A673 (cell line): ENCODE measurements at regions not wholly inside any gene's neighbourhood (a gene's known extent, or its start where the extent isn't known, plus 50 kb on each side); places are given as distances from the start of the nearest gene placed in this dataset.

Experiments
- BruUV-seq: library from RNA; stranded (reverse); fragments of 400-500 nt; replicated peaks from 2 replicates; lab custom pipeline; 2021; lab: Mats Ljungman, UMichigan
- CTCF ChIA-PET: fragments of 300-600 bp; sonication (Branson Sonifier 250); formaldehyde crosslinking; loops from one replicate; lab custom pipeline; 2022; ENCODE audit warnings: antibody characterized with exemption; lab: Charles Lee
- POLR2A ChIA-PET: fragments of 300-600 bp; sonication (Branson Sonifier 250); formaldehyde crosslinking; loops from one replicate; lab custom pipeline; 2022; ENCODE audit warnings: antibody characterized with exemption; ENCODE audit not compliant: low non-redundant PET; lab: Charles Lee
- DNase-seq: peaks from one replicate; pipeline ENCODE4 v3.0.0-alpha.2; 2015; ENCODE audit warnings: low spot score
- H3K27ac ChIP-seq: fragments of 200-600 bp; sonication (generic); 2 replicates; pipeline ENCODE4 v1.5.1; 2016; ENCODE audit warnings: mixed run types, low read depth, mild to moderate bottlenecking, mixed read lengths, antibody characterized with exemption, low read length; ENCODE audit not compliant: poor library complexity, severe bottlenecking
- H3K27me3 ChIP-seq: fragments of 200-600 bp; sonication (generic); replicated peaks from 2 replicates; pipeline ENCODE4 v1.6.1; 2017; ENCODE audit warnings: mixed run types, low read depth, mild to moderate bottlenecking, mixed read lengths, antibody characterized with exemption, low read length; ENCODE audit not compliant: insufficient read depth, poor library complexity
- H3K36me3 ChIP-seq: fragments of 200-600 bp; sonication (generic); 2 replicates; pipeline ENCODE4 v1.6.1; 2016; ENCODE audit warnings: mixed run types, mild to moderate bottlenecking, mixed read lengths, antibody characterized with exemption, low read length; ENCODE audit not compliant: insufficient read depth, poor library complexity, severe bottlenecking
- H3K4me1 ChIP-seq: fragments of 200-600 bp; sonication (generic); 2 replicates; pipeline ENCODE4 v1.6.1; 2017; ENCODE audit warnings: mixed run types, mild to moderate bottlenecking, mixed read lengths, antibody characterized with exemption, low read length; ENCODE audit not compliant: insufficient read depth, poor library complexity, severe bottlenecking
- H3K4me3 ChIP-seq: fragments of 200-600 bp; sonication (generic); 2 replicates; pipeline ENCODE4 v1.5.1; 2016; ENCODE audit warnings: low read depth, mixed run types, mild to moderate bottlenecking, mixed read lengths, low read length; ENCODE audit not compliant: poor library complexity, severe bottlenecking
- H3K9me3 ChIP-seq: fragments of 200-600 bp; sonication (generic); 2 replicates; pipeline ENCODE4 v1.6.1; 2016; ENCODE audit warnings: mixed run types, low read depth, mild to moderate bottlenecking, mixed read lengths, antibody characterized with exemption, low read length; ENCODE audit not compliant: poor library complexity, severe bottlenecking
- EZH2 ChIP-seq: fragments of 200-600 bp; sonication (generic); IDR thresholded peaks from 2 replicates; pipeline ENCODE4 v1.6.1; 2017; ENCODE audit warnings: borderline replicate concordance, low read depth, mild to moderate bottlenecking, mixed read lengths, antibody characterized with exemption, low read length; ENCODE audit not compliant: poor library complexity, severe bottlenecking
- intact Hi-C: fragments of 100-400 bp; cut with micrococcal nuclease; formaldehyde crosslinking; loops from one replicate; pipeline ENCODE4 v1.10.0; 2022; ENCODE audit not compliant: unreplicated experiment
- TF ChIP-seq, protein P1 (sequence below): fragments of 300-800, 200-600 bp; sonication (generic); conservative IDR thresholded peaks from 2 replicates; pipeline ENCODE4 v1.5.1; 2017; ENCODE audit warnings: low read depth, mild to moderate bottlenecking, antibody characterized with exemption, low read length, moderate library complexity, mixed read lengths

DNA sequence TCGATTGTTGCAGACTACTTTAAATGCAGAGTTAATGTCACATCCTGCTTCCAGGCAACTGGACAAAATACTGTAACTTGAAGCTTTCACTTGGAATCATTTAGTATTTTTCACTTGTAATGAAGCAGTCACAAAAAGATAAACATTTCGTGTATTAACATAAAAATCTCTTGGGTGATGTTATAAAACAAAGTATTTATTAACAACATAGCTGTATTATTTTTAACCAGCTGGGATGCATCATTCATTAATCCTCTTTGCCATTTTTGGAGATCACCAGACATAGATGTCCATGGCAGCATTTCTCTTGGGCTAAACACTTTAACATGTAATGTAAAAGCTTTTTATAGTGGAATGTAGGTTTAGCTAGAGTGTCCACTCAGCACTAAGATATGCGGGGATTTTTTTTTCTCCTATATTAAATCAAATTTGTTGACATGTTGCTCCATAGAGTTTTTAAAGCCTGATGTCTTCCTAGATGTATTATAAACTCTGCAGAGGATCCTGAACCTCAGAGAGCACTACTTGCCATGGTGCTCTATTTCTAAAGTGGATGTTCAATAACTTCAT lies 193.7 kb upstream of the SPANXN4 start:
- no peak for DNase-seq
- TF ChIP-seq EZH2 = no peak
- TF ChIP-seq, protein P1, sequence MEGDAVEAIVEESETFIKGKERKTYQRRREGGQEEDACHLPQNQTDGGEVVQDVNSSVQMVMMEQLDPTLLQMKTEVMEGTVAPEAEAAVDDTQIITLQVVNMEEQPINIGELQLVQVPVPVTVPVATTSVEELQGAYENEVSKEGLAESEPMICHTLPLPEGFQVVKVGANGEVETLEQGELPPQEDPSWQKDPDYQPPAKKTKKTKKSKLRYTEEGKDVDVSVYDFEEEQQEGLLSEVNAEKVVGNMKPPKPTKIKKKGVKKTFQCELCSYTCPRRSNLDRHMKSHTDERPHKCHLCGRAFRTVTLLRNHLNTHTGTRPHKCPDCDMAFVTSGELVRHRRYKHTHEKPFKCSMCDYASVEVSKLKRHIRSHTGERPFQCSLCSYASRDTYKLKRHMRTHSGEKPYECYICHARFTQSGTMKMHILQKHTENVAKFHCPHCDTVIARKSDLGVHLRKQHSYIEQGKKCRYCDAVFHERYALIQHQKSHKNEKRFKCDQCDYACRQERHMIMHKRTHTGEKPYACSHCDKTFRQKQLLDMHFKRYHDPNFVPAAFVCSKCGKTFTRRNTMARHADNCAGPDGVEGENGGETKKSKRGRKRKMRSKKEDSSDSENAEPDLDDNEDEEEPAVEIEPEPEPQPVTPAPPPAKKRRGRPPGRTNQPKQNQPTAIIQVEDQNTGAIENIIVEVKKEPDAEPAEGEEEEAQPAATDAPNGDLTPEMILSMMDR = no peak
- Histone ChIP-seq H3K9me3 (peaks cover 3% of the 10 kb centered on the region), H3K27ac (no peak overlapping the region), H3K27me3 (no peaks in the 10 kb centered on the region), H3K4me1 (no peaks in the 10 kb centered on the region), H3K36me3 (no peaks in the 10 kb centered on the region), H3K4me3 (no peak overlapping the region)
- ChIA-PET CTCF (no interaction called here), POLR2A (no interaction called here)
- intact Hi-C loops = no loop called here
- no TSS peak for BruUV-seq

DNA sequence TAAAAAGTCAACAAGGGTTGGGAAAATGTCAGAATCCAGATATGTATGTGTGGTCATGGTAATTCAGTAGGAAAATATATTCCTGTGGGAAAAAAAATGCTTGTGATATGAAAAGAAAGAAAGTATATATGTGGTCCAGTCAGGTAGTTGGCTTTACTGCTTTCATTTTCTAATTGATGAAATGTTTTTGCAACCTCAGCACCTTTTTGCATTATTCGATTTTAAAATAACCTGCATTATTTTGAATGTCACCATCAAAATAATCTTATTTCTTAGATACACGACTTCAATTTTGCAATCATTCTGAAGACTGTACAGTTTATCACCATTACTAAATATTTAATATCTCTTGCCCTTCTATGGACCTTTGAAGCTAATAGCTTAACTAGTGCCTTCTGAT lies 170.8 kb upstream of the SPANXN4 start:
- H3K4me1 ChIP-seq = no peaks in the 10 kb centered on the region
- no peak for TF ChIP-seq EZH2
- TF ChIP-seq, protein P1 = no peak
- no peaks in the 10 kb centered on the region for H3K27me3 ChIP-seq
- no peaks in the 10 kb centered on the region for H3K36me3 ChIP-seq
- peaks cover 12% of the 10 kb centered on the region for H3K9me3 ChIP-seq
- BruUV-seq = no TSS peak
- intact Hi-C loops = no loop called here
- H3K27ac ChIP-seq = no peak overlapping the region
- ChIA-PET POLR2A (no interaction called here), CTCF (no interaction called here)
- H3K4me3 ChIP-seq = no peak overlapping the region
- DNase-seq = no peak

DNA sequence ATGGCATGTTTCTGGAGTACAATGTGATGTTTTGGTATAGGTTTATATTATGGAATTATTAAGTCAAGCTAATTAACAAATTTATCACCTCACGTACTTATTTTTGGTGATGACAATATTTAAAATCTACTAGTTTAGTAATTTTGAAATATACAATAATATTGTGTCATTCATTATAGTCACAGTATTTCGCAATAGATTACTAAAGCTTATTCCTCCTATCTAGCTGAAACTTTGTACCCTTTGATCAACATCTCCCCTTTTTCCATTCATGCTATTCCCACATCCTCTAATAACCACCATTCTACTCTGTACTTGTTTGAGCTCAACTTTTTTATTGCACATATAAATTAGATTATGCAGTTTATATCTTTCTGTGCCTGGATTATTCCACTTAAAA lies 164.8 kb upstream of the SPANXN4 start:
- intact Hi-C loops = no loop called here
- POLR2A ChIA-PET = no interaction called here
- Histone ChIP-seq H3K4me1 (no peaks in the 10 kb centered on the region), H3K9me3 (peaks cover 22% of the 10 kb centered on the region), H3K27me3 (no peaks in the 10 kb centered on the region), H3K27ac (no peak overlapping the region), H3K36me3 (no peaks in the 10 kb centered on the region), H3K4me3 (no peak overlapping the region)
- no peak for DNase-seq
- TF ChIP-seq, protein P1 = no peak
- TF ChIP-seq EZH2 = no peak
- no TSS peak for BruUV-seq
- CTCF ChIA-PET = no interaction called here
